Upper lobe of left lung (tissue), 4 donors: ENCODE measurements at regions not wholly inside any gene's neighbourhood (a gene's known extent, or its start where the extent isn't known, plus 50 kb on each side); places are given as distances from the start of the nearest gene placed in this dataset.

Experiments used
- CTCF ChIP-seq, 6 experiments: fragments of 450-650 bp in 4 of 6; fragments of 200-600 bp in 2 of 6; sonication (generic) in 2 of 6; IDR thresholded peaks; one replicate each; pipeline ENCODE4 v1.5.1; 2016 to 2019; ENCODE audit warnings: antibody characterized with exemption in 6 of 6
- EP300 ChIP-seq, 4 donors: sonication (generic); formaldehyde crosslinking; IDR thresholded peaks; one replicate each; pipeline ENCODE4 v1.5.1; 2017; ENCODE audit warnings: antibody characterized with exemption in 4 of 4, control low read depth in 2 of 4
- POLR2AphosphoS5 ChIP-seq, 2 donors: sonication (generic); formaldehyde crosslinking; IDR thresholded peaks; one replicate each; pipeline ENCODE4 v1.5.1; 2017; ENCODE audit warnings: antibody characterized with exemption in 2 of 2

GRCh38 chr2:123596621-123597020 lies 428.5 kb upstream of the CNTNAP5 start:
- no peak for TF ChIP-seq CTCF (IDR thresholded peaks at IDR 0.05)
- no peak for TF ChIP-seq EP300 (IDR thresholded peaks at IDR 0.05)
- no peak for TF ChIP-seq POLR2AphosphoS5 (IDR thresholded peaks at IDR 0.05)
